ENCODE measurements at regions not wholly inside any gene's neighbourhood (a gene's known extent, or its start where the extent isn't known, plus 50 kb on each side); places are given as distances from the start of the nearest gene placed in this dataset.

- ATAC-seq = no peak
Observed at GRCh38 chr2:47265158-47265557, 88.8 kb upstream of the CALM2 start.

- ATAC-seq = no peak
Observed at GRCh38 chr2:47264686-47265085, 88.4 kb upstream of the CALM2 start.

GRCh38 chr2:47264143-47264542 lies 87.8 kb upstream of the CALM2 start:
- no peak for ATAC-seq

- ATAC-seq = no peak
Observed at GRCh38 chr2:47262657-47263056, 86.3 kb upstream of the CALM2 start.

- no peak for ATAC-seq
Observed at GRCh38 chr2:47260971-47261370, 84.7 kb upstream of the CALM2 start.

- no peak for ATAC-seq
Observed at GRCh38 chr2:47259829-47260228, 83.5 kb upstream of the CALM2 start.

GRCh38 chr2:47257946-47258348 lies 81.6 kb upstream of the CALM2 start:
- ATAC-seq = no peak

GRCh38 chr2:47256416-47257087 lies 80.2 kb upstream of the CALM2 start:
- ATAC-seq = no peak

GRCh38 chr2:47255794-47256193 lies 79.5 kb upstream of the CALM2 start:
- ATAC-seq = no peak

GRCh38 chr2:47254464-47254863 lies 78.2 kb upstream of the CALM2 start:
- no peak for ATAC-seq

- ATAC-seq = no peak
Observed at GRCh38 chr2:47253447-47253846, 77.1 kb upstream of the CALM2 start.

GRCh38 chr2:47251404-47251675 lies 75.0 kb upstream of the CALM2 start:
- ATAC-seq = no peak

GRCh38 chr2:47250586-47251403 lies 74.5 kb upstream of the CALM2 start:
- no peak for ATAC-seq

GRCh38 chr2:47249931-47250330 lies 73.6 kb upstream of the CALM2 start:
- ATAC-seq = no peak

- no peak for ATAC-seq
Observed at GRCh38 chr2:47249157-47249900, 73.0 kb upstream of the CALM2 start.

GRCh38 chr2:47243596-47244323 lies 67.4 kb upstream of the CALM2 start:
- ATAC-seq = no peak

- ATAC-seq = no peak
Observed at GRCh38 chr2:47241715-47242114, 65.4 kb upstream of the CALM2 start.

- no peak for ATAC-seq
Observed at GRCh38 chr2:47239119-47239969, 63.0 kb upstream of the CALM2 start.

GRCh38 chr2:47238638-47239037 lies 62.3 kb upstream of the CALM2 start:
- no peak for ATAC-seq

- no peak for ATAC-seq
Observed at GRCh38 chr2:47237375-47238334, 61.3 kb upstream of the CALM2 start.
